Fibroblast of villous mesenchyme (primary cell): ENCODE measurements at regions not wholly inside any gene's neighbourhood (a gene's known extent, or its start where the extent isn't known, plus 50 kb on each side); places are given as distances from the start of the nearest gene placed in this dataset.

ENCODE experiments used
- DNase-seq: peaks from one replicate; pipeline ENCODE4 v3.0.0-alpha.2; 2010; ENCODE audit warnings: low read depth
- H3K4me3 ChIP-seq: 2 replicates; pipeline ENCODE4 v1.5.1; 2011; ENCODE audit warnings: low read depth, mild to moderate bottlenecking, low read length
- TF ChIP-seq, protein P1 (sequence below): IDR thresholded peaks from 2 replicates; pipeline ENCODE4 v1.5.1; 2012; ENCODE audit warnings: low read depth, mild to moderate bottlenecking, low read length; ENCODE audit not compliant: insufficient read depth

- no peak for DNase-seq
- TF ChIP-seq, protein P1, sequence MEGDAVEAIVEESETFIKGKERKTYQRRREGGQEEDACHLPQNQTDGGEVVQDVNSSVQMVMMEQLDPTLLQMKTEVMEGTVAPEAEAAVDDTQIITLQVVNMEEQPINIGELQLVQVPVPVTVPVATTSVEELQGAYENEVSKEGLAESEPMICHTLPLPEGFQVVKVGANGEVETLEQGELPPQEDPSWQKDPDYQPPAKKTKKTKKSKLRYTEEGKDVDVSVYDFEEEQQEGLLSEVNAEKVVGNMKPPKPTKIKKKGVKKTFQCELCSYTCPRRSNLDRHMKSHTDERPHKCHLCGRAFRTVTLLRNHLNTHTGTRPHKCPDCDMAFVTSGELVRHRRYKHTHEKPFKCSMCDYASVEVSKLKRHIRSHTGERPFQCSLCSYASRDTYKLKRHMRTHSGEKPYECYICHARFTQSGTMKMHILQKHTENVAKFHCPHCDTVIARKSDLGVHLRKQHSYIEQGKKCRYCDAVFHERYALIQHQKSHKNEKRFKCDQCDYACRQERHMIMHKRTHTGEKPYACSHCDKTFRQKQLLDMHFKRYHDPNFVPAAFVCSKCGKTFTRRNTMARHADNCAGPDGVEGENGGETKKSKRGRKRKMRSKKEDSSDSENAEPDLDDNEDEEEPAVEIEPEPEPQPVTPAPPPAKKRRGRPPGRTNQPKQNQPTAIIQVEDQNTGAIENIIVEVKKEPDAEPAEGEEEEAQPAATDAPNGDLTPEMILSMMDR = no peak
- no peak overlapping the region for H3K4me3 ChIP-seq
Observed at GRCh38 chr9:591292-591691, 250.2 kb upstream of the DMRT1 start.

DNA sequence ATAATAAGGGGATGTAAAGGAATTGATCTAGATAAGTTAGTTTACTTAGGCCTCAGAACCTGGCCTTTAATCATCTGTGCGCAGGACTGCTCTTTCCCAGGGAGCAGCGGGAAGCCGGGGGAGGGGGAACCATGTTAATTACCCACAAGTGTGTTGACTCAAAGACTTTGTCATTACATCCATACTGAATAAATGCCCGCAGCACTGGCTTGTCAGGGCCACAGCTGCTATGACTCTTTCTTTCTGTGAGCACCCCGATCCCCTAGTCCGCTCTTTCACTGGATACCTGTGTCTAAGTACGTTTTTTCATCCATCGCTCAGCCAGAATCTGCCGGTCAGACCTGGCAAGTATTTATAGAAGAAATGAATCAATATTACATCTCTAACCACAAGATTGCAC lies 249.3 kb upstream of the DMRT1 start:
- no peak overlapping the region for H3K4me3 ChIP-seq
- DNase-seq = no peak
- TF ChIP-seq, protein P1 = no peak

- no peak for DNase-seq
- no peak overlapping the region for H3K4me3 ChIP-seq
- TF ChIP-seq, protein P1 = no peak
Observed at GRCh38 chr9:592733-593132, 248.8 kb upstream of the DMRT1 start.

DNA sequence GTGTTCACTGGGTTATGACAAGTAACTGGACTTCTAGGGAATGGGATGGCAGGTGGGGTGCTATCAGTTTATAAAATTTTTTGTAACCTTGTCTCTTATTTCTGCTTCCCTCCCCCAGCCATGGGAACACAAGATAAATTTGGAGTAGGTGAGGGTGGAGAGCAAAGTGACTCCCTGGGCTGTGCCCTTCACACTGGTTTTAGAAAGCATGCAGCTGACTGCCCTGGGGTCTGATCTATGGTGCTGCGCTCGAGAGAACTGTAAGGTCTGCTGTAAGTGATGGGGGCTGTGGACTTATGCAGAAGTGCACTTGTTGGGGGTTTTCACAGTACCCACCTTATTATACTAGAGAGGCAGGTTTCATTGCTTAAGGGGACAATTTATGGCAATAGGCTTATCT lies 247.7 kb upstream of the DMRT1 start:
- TF ChIP-seq, protein P1 = no peak

GRCh38 chr9:596703-597102 lies 244.8 kb upstream of the DMRT1 start:
- TF ChIP-seq, protein P1 = no peak
- no peak overlapping the region for H3K4me3 ChIP-seq
- no peak for DNase-seq

More for the DNA sequence above, 247.7 kb upstream of the DMRT1 start:
- no peak for DNase-seq
- no peak overlapping the region for H3K4me3 ChIP-seq

DNA sequence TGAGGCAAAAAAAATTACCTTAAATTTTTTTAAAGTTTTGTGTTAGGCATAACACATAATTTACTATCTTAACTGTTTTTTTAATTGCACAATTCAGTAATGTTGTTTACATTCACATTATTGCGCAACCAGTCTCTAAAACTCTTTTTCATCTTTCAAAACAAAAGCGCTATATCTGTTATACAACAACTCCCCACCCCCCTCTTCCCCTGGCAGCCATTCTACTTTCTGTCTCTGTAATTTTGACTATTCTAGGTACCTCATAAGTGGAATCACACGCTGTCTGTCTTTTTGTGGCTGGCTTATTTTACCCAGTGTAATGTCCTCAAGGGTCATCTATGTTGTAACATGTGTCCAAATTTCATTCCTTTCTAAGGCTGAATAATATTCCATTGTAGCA lies 241.5 kb upstream of the DMRT1 start:
- no peak overlapping the region for H3K4me3 ChIP-seq
- TF ChIP-seq, protein P1 = no peak
- DNase-seq = peak; percentile 44

DNA sequence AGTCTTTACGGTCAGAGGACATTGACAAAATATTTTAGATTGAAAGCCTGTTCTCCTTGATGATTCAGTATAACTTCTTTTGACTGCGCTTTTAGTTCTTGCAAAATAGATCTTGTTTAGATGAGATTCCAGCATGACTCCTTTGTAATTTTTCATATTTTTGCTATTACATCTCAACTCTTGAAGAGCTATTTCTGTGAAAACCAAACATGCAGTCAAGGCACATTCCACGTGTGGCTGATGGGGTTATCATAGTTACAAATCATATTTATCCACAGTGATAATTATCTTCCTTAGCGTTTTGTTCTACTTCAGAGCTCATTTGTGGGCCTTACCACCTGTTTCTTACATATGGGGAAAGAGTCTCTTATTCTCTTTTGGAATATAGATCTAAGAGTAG lies 238.8 kb upstream of the DMRT1 start:
- H3K4me3 ChIP-seq = no peak overlapping the region
- TF ChIP-seq, protein P1 = no peak
- DNase-seq = no peak
